Epithelial cell of proximal tubule (primary cell): ENCODE measurements at regions not wholly inside any gene's neighbourhood (a gene's known extent, or its start where the extent isn't known, plus 50 kb on each side); places are given as distances from the start of the nearest gene placed in this dataset.

Experiments
- DNase-seq: peaks from one replicate; pipeline ENCODE4 v3.0.0-alpha.2; 2011; ENCODE audit warnings: low read depth
- H3K4me3 ChIP-seq: 2 replicates; pipeline ENCODE4 v1.5.1; 2011; ENCODE audit warnings: low read depth, mild to moderate bottlenecking, low read length
- TF ChIP-seq, protein P1 (sequence below): conservative IDR thresholded peaks from 2 replicates; pipeline ENCODE4 v1.5.1; 2012; ENCODE audit warnings: low read depth, mild to moderate bottlenecking, low read length

DNA sequence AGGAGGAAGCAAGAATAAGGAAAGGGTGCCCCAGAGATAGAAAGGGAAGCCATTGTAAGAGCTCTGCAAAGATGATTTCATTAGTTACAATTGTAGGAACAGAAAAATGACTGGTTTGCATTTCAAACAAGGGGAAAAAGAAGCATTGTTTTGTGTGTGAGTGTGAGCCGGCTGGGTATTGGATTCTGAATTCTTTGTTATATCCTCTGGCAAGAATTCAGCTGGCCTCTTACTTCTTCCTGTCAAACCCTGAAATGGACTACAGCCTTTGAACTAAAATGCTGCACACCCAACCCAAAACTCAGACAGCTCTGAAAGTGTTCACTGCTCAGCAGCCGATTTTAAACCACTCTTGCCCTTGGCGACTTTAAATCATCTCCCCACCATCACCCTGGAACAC is 461.3 kb downstream of the PMP22 start:
- DNase-seq: no peak
- TF ChIP-seq, protein P1, sequence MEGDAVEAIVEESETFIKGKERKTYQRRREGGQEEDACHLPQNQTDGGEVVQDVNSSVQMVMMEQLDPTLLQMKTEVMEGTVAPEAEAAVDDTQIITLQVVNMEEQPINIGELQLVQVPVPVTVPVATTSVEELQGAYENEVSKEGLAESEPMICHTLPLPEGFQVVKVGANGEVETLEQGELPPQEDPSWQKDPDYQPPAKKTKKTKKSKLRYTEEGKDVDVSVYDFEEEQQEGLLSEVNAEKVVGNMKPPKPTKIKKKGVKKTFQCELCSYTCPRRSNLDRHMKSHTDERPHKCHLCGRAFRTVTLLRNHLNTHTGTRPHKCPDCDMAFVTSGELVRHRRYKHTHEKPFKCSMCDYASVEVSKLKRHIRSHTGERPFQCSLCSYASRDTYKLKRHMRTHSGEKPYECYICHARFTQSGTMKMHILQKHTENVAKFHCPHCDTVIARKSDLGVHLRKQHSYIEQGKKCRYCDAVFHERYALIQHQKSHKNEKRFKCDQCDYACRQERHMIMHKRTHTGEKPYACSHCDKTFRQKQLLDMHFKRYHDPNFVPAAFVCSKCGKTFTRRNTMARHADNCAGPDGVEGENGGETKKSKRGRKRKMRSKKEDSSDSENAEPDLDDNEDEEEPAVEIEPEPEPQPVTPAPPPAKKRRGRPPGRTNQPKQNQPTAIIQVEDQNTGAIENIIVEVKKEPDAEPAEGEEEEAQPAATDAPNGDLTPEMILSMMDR: no peak

GRCh38 chr17:14797801-14798200 is 467.3 kb downstream of the PMP22 start:
- H3K4me3 ChIP-seq: no peak overlapping the region
- no peak for DNase-seq
- TF ChIP-seq, protein P1: no peak

More for the DNA sequence above, 461.3 kb downstream of the PMP22 start:
- no peak overlapping the region for H3K4me3 ChIP-seq

DNA sequence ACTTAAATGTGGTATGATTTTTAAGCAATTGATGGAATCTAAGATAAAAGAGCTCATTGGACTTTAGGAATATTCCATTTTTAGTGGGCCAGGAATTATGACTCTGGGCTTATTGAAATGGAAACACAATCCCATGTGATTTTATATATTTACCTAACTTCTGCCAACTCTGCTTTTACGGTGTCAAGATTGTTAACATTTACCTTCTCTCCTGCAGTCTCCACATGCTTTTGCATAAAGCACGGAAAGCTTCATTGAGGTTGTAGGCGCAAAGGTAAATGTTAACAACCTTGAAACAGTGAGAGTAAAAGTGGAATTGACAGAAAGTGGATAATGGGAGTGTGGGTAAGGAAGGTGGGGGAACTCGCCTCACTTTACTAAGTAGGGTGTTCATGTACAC is 468.1 kb downstream of the PMP22 start:
- TF ChIP-seq, protein P1: no peak
- no peak for DNase-seq
- H3K4me3 ChIP-seq: no peak overlapping the region

DNA sequence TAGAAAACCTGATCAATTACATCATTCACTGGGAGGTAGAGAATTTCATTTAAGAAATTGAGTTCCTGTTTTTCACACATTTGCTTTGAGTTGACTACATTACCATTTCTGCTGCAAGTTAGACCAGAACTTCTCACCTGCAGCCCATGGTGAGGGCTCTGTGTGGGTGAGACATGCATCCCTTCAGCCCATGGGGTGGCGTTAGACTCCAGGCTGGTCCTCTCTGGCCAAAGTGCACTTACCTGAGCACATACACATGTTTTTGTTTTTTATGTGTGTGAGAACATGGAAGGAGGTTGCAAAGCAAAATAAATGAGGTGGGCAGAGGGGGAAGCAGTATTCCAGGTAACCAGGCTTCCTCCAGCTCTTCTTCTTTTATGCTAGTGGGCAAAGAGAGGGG is 470.2 kb downstream of the PMP22 start:
- H3K4me3 ChIP-seq: no peak overlapping the region
- DNase-seq: no peak
- TF ChIP-seq, protein P1: no peak

GRCh38 chr17:14793237-14793636 is 471.9 kb downstream of the PMP22 start:
- DNase-seq: no peak
- TF ChIP-seq, protein P1: no peak

GRCh38 chr17:14792746-14793145 is 472.4 kb downstream of the PMP22 start:
- H3K4me3 ChIP-seq: no peak overlapping the region
- TF ChIP-seq, protein P1: no peak
- no peak for DNase-seq

More at GRCh38 chr17:14793237-14793636, 471.9 kb downstream of the PMP22 start:
- no peak overlapping the region for H3K4me3 ChIP-seq

- H3K4me3 ChIP-seq: no peak overlapping the region
- DNase-seq: no peak
- TF ChIP-seq, protein P1: no peak
Observed at GRCh38 chr17:14791221-14791620, 473.9 kb downstream of the PMP22 start.
